ENCODE measurements at regions not wholly inside any gene's neighbourhood (a gene's known extent, or its start where the extent isn't known, plus 50 kb on each side); places are given as distances from the start of the nearest gene placed in this dataset.

DNA sequence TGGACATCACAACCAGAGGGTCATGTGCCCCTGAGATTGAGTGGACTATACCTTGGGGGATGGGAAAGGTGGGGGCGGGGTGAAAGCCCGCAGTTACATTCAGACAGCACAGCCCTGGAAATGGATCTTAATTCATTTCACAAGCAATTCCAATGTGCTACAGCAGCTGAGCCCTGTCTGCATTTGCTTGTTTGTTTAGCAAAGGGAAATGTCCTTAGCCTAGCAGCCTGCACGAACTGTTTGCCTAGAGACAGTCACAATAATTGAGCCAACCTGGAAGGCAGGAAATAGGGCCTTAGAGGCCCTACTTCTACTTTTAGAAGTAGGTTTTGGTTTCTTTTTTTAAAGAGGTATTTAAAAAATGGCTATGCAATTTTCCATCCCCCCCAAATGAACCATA is 177.3 kb upstream of the KL start:
- DNase-seq: peak in 1 of 2 experiments; percentile 46
- Histone ChIP-seq H3K36me3 (ENCODE audit: low read depth) (no peaks in the 10 kb centered on the region), H3K79me2 (ENCODE audit: low read depth) (no peaks in the 10 kb centered on the region), H3K9me3 (ENCODE audit: insufficient read depth, low read depth) (peaks cover 8% of the 10 kb centered on the region), H3K4me3 (no peak overlapping the region), H3K4me1 (replicated peaks; ENCODE audit: insufficient read depth) (peaks cover 17% of the 10 kb centered on the region), H4K20me1 (ENCODE audit: insufficient read depth) (no peaks in the 10 kb centered on the region), H3K27me3 (ENCODE audit: insufficient read depth, low read depth) (no peaks in the 10 kb centered on the region), H3K27ac (no peak overlapping the region), H3K9me2 (ENCODE audit: insufficient read depth) (no peaks in the 10 kb centered on the region), H3K4me2 (no peak overlapping the region), H2AFZ (no peak overlapping the region), H3F3A (ENCODE audit: insufficient read depth, low read depth) (peaks cover 5% of the 10 kb centered on the region; the same call in 1 of the 2 replicates)
- TF ChIP-seq CTCF (conservative IDR thresholded peaks at IDR 0.05) (no peak), EZH2 (IDR thresholded peaks at IDR 0.05; ENCODE audit: low read depth) (no peak)
- ChIA-PET CTCF (no interaction called here), POLR2A (ENCODE audit: unreplicated experiment) (no interaction called here)
- intact Hi-C loops (cut with micrococcal nuclease; ENCODE audit: unreplicated experiment): no loop called here
- no TSS peak for BruUV-seq (replicated peaks)

- peaks cover 17% of the 10 kb centered on the region for H3K4me1 ChIP-seq (replicated peaks; ENCODE audit: insufficient read depth)
- H3F3A ChIP-seq (ENCODE audit: insufficient read depth, low read depth): peaks cover 8% of the 10 kb centered on the region; the same call in 1 of the 2 replicates
- no peaks in the 10 kb centered on the region for H3K79me2 ChIP-seq (ENCODE audit: low read depth)
- H2AFZ ChIP-seq: no peak overlapping the region
- no peak overlapping the region for H3K27ac ChIP-seq
- TF ChIP-seq EZH2 (IDR thresholded peaks at IDR 0.05; ENCODE audit: low read depth): no peak
- TF ChIP-seq CTCF (conservative IDR thresholded peaks at IDR 0.05): no peak
- no peak for DNase-seq
- intact Hi-C loops (cut with micrococcal nuclease; ENCODE audit: unreplicated experiment): no loop called here
- no peaks in the 10 kb centered on the region; the same call in none of the 2 replicates for H3K9me3 ChIP-seq (ENCODE audit: insufficient read depth, low read depth)
- no peaks in the 10 kb centered on the region for H3K27me3 ChIP-seq (ENCODE audit: insufficient read depth, low read depth)
- no peaks in the 10 kb centered on the region for H3K9me2 ChIP-seq (ENCODE audit: insufficient read depth)
- CTCF ChIA-PET: no interaction called here
- H4K20me1 ChIP-seq (ENCODE audit: insufficient read depth): no peaks in the 10 kb centered on the region
- H3K36me3 ChIP-seq (ENCODE audit: low read depth): no peaks in the 10 kb centered on the region
- H3K4me2 ChIP-seq: no peak overlapping the region
- no TSS peak for BruUV-seq (replicated peaks)
- POLR2A ChIA-PET (ENCODE audit: unreplicated experiment): no interaction called here
- no peak overlapping the region for H3K4me3 ChIP-seq
Observed at GRCh38 chr13:32840113-32840512, 176.1 kb upstream of the KL start.

DNA sequence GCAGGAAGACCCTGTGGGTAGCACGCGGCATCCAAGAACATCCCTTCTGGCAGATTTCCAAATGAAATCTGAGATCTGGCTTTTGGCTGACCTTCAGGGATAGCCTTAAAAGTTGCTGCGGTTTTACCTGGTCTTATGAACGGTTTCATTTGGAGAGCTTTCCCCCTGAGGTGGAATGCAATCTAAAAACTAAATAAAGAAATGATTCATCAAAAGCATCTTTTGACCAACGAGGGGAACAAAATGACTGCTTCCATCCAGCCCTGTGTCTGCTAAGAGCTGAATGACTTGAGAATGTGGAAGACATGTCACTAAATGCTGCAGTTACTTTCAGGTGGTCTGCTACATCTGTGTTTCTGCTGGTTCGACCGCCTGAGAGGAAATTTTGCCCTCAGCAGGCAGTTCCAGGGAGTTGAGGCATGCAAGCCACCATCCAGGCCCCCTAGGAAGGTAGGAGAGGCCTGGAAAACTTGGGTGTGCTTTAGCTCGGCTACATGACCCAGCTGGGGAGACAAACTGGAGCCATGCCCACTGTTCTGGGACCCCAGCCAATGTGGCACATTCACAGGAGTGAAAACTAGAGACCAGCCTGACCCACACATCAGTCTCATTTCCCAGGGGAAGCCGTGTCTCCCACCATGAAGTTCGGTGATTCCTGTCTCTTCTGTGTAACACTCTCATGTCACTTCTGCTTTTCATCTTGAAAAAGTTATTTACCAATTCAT is 175.1 kb upstream of the KL start:
- Histone ChIP-seq H3K9me2 (ENCODE audit: insufficient read depth) (no peaks in the 10 kb centered on the region), H3K27me3 (ENCODE audit: insufficient read depth, low read depth) (no peaks in the 10 kb centered on the region), H3K4me3 (no peak overlapping the region), H2AFZ (no peak overlapping the region), H3K4me2 (no peak overlapping the region), H3K9me3 (ENCODE audit: insufficient read depth, low read depth) (no peaks in the 10 kb centered on the region; the same call in none of the 2 replicates), H3K36me3 (ENCODE audit: low read depth) (no peaks in the 10 kb centered on the region), H4K20me1 (ENCODE audit: insufficient read depth) (no peaks in the 10 kb centered on the region), H3K79me2 (ENCODE audit: low read depth) (no peaks in the 10 kb centered on the region), H3K4me1 (replicated peaks; ENCODE audit: insufficient read depth) (peaks cover 27% of the 10 kb centered on the region), H3F3A (ENCODE audit: insufficient read depth, low read depth) (peaks cover 18% of the 10 kb centered on the region; the same call in 1 of the 2 replicates), H3K27ac (no peak overlapping the region)
- POLR2A ChIA-PET (ENCODE audit: unreplicated experiment): interaction anchor here (0.7 kb wide), 1 partner anchor 12 kb away, joined by 3 read pairs; no protein-coding TSS in a partner anchor
- BruUV-seq (replicated peaks): no TSS peak
- TF ChIP-seq CTCF (conservative IDR thresholded peaks at IDR 0.05) (no peak), EZH2 (IDR thresholded peaks at IDR 0.05; ENCODE audit: low read depth) (no peak)
- intact Hi-C loops (cut with micrococcal nuclease; ENCODE audit: unreplicated experiment): no loop called here
- CTCF ChIA-PET: no interaction called here
- DNase-seq: no peak
